GM12892 (cell line): ENCODE measurements at regions not wholly inside any gene's neighbourhood (a gene's known extent, or its start where the extent isn't known, plus 50 kb on each side); places are given as distances from the start of the nearest gene placed in this dataset.

Source experiments
- POLR2AphosphoS5 ChIP-seq: IDR thresholded peaks from 2 replicates; pipeline ENCODE4 v1.6.1; 2011; ENCODE audit warnings: low read depth, low read length, control low read depth
- TAF1 ChIP-seq: IDR thresholded peaks from 2 replicates; pipeline ENCODE4 v1.6.1; 2011; ENCODE audit warnings: low read depth, mild to moderate bottlenecking, control low read depth, low read length, borderline replicate concordance

GRCh38 chr2:204445149-204445548, 100.1 kb upstream of the PARD3B start:
- TF ChIP-seq TAF1 (no peak), POLR2AphosphoS5 (no peak)
